K562 (cell line): ENCODE measurements at regions not wholly inside any gene's neighbourhood (a gene's known extent, or its start where the extent isn't known, plus 50 kb on each side); places are given as distances from the start of the nearest gene placed in this dataset.

ENCODE experiments used
- ATAC-seq: fragments of 200-7000 bp; cut with Tn5 transposase; 3 replicates; pipeline ENCODE4 v1.9.1; 2020; ENCODE audit warnings: moderate library complexity
- BruUV-seq: library from RNA; stranded (reverse); fragments of 400-500 nt; replicated peaks from 2 replicates; lab custom pipeline; 2021; lab: Mats Ljungman, UMichigan
- CTCF ChIA-PET: fragments of 300-600 bp; formaldehyde crosslinking; extraction: SDS; loops from one replicate; lab custom pipeline; 2021; ENCODE audit warnings: low intra/inter-chr PET ratio; lab: Yijun Ruan, JAX
- POLR2A ChIA-PET: fragments of 300-600, 350-650 bp; sonication (Branson Sonifier 250); formaldehyde crosslinking; extraction: SDS; loops from one replicate; lab custom pipeline; 2021; ENCODE audit warnings: antibody characterized with exemption, inconsistent platforms; lab: Yijun Ruan, JAX
- DNase-seq, 4 experiments: peaks; one replicate each; pipeline versions ENCODE4 v3.0.0 to v3.0.0-alpha.2; 2011 to 2018; ENCODE audit warnings: low spot score in 3 of 4, mixed read lengths in 3 of 4; ENCODE audit errors: extremely low read depth in 1 of 4
- FAIRE-seq: peaks from 2 replicates; lab custom pipeline; 2011; peaks lifted over from hg19 to GRCh38; lab: Jason Lieb, UNC
- H2AFZ ChIP-seq: 2 replicates; pipeline ENCODE4 v1.6.0; 2011; ENCODE audit warnings: low read depth, low read length, control low read depth, inconsistent platforms
- H3K27ac ChIP-seq: fragments of 200-600 bp; 3 replicates; pipeline ENCODE4 v1.8.0; 2011; ENCODE audit warnings: low read depth, mild to moderate bottlenecking, control low read depth, inconsistent platforms, low read length, moderate library complexity, mixed read lengths; ENCODE audit errors: extremely low read depth
- H3K27me3 ChIP-seq, 2 experiments: fragments of 300-600 bp in 1 of 2; 2 replicates in 1 of 2; 3 replicates in 1 of 2; pipeline versions ENCODE4 v1.6.0 to v1.8.0; 2011; ENCODE audit warnings: inconsistent platforms in 2 of 2, low read length in 2 of 2, mild to moderate bottlenecking in 1 of 2, mixed read lengths in 1 of 2, moderate library complexity in 1 of 2; ENCODE audit not compliant: control insufficient read depth in 2 of 2, insufficient read depth in 2 of 2
- H3K36me3 ChIP-seq: fragments of 300-600 bp; 3 replicates; pipeline ENCODE4 v1.8.0; 2011; ENCODE audit warnings: mild to moderate bottlenecking, low read length, inconsistent platforms; ENCODE audit not compliant: control insufficient read depth, insufficient read depth
- H3K4me1 ChIP-seq, 2 experiments: fragments of 200-600 bp in 1 of 2; replicated peaks in 1 of 2; 2 replicates in 1 of 2; 3 replicates in 1 of 2; pipeline versions ENCODE4 v1.5.1 to v1.8.0; 2011; ENCODE audit warnings: inconsistent platforms in 2 of 2, low read length in 2 of 2, mild to moderate bottlenecking in 1 of 2, mixed read lengths in 1 of 2, moderate library complexity in 1 of 2; ENCODE audit not compliant: control insufficient read depth in 2 of 2, insufficient read depth in 2 of 2
- H3K4me2 ChIP-seq: 2 replicates; pipeline ENCODE4 v1.6.1; 2011; ENCODE audit warnings: low read length, control low read depth, inconsistent platforms, mixed read lengths; ENCODE audit not compliant: insufficient read depth
- H3K4me3 ChIP-seq: fragments of 200-600 bp; sonication (generic), shearing (Covaris generic); 2 replicates; pipeline ENCODE4 v1.5.1; 2016; ENCODE audit warnings: control low read depth, inconsistent platforms
- H3K79me2 ChIP-seq: fragments of 200-600 bp; 3 replicates; pipeline ENCODE4 v1.8.0; 2011; ENCODE audit warnings: low read length, inconsistent platforms; ENCODE audit not compliant: control insufficient read depth, insufficient read depth
- H3K9ac ChIP-seq, 2 experiments: 2 replicates each; pipeline versions ENCODE4 v1.6.0 to v1.6.1; 2011; ENCODE audit warnings: low read depth in 2 of 2, low read length in 2 of 2, control low read depth in 1 of 2, inconsistent platforms in 1 of 2, mild to moderate bottlenecking in 1 of 2, mixed read lengths in 1 of 2; ENCODE audit not compliant: insufficient read depth in 1 of 2
- H3K9me1 ChIP-seq: one replicate; pipeline ENCODE4 v1.6.0; 2011; ENCODE audit warnings: inconsistent platforms, mild to moderate bottlenecking, low read length, moderate library complexity; ENCODE audit not compliant: control insufficient read depth, insufficient read depth
- H3K9me3 ChIP-seq: replicated peaks from 2 replicates; pipeline ENCODE4 v1.5.1; 2011; ENCODE audit warnings: low read depth, low read length, inconsistent platforms; ENCODE audit not compliant: control insufficient read depth, insufficient read depth
- H4K20me1 ChIP-seq: replicated peaks from 2 replicates; pipeline ENCODE4 v1.6.1; 2011; ENCODE audit warnings: low read length, inconsistent platforms, mixed read lengths; ENCODE audit not compliant: control insufficient read depth, insufficient read depth
- CBX5 ChIP-seq: IDR thresholded peaks from 2 replicates; pipeline ENCODE4 v1.6.1; 2014; ENCODE audit warnings: low read depth, borderline replicate concordance
- NCOA6 ChIP-seq: fragments of 450-650 bp; IDR thresholded peaks from 2 replicates; pipeline ENCODE4 v1.6.1; 2017; ENCODE audit warnings: mild to moderate bottlenecking
- NFE2L1 ChIP-seq: fragments of 450-650 bp; IDR thresholded peaks from 2 replicates; pipeline ENCODE4 v1.6.1; 2016; ENCODE audit warnings: missing genetic modification characterization, low read depth, mild to moderate bottlenecking, missing compliant biosample characterization, moderate library complexity, borderline replicate concordance
- NFIC ChIP-seq: fragments of 450-650 bp; IDR thresholded peaks from 2 replicates; pipeline ENCODE4 v1.6.1; 2017; ENCODE audit warnings: mild to moderate bottlenecking, inconsistent platforms
- POLR3G ChIP-seq: IDR thresholded peaks from 2 replicates; pipeline ENCODE4 v1.6.1; 2011; ENCODE audit not compliant: insufficient read length, insufficient replicate concordance; ENCODE audit errors: extremely low read depth
- TCF7 ChIP-seq: sonication (generic); IDR thresholded peaks from 2 replicates; pipeline ENCODE4 v1.6.1; 2016; ENCODE audit warnings: antibody characterized with exemption, borderline replicate concordance
- ZNF41 ChIP-seq: fragments of 250-450 bp; sonication (Bioruptor Pico); conservative IDR thresholded peaks from 2 replicates; pipeline ENCODE4 v1.4.0; 2020; ENCODE audit warnings: mild to moderate bottlenecking
- WGBS: fragments of 100-300 bp; shearing (Covaris generic); methylation state at CpG from one replicate; pipeline ENCODE4 v1.1.6; 2016; ENCODE audit warnings: low coverage, mixed read lengths; ENCODE audit not compliant: insufficient coverage; ENCODE audit errors: missing lambda C conversion rate; 5-methylcytosine and 5-hydroxymethylcytosine counted together
- in situ Hi-C: fragments of 300-500 bp; cut with MboI; formaldehyde crosslinking; loops from 4 replicates; pipeline ENCODE4 v1.15.0; 2018; ENCODE audit warnings: inconsistent platforms, mixed read lengths
- intact Hi-C: fragments of 100-400 bp; cut with micrococcal nuclease; formaldehyde crosslinking; loops from 2 replicates; pipeline ENCODE4 v1.14.2; 2022
- TF ChIP-seq, protein P1 (sequence below): sonication (generic); formaldehyde crosslinking; IDR thresholded peaks from 2 replicates; pipeline ENCODE4 v1.8.0; 2022; ENCODE audit warnings: missing genetic modification reagents, mild to moderate bottlenecking, moderate library complexity, borderline replicate concordance

DNA sequence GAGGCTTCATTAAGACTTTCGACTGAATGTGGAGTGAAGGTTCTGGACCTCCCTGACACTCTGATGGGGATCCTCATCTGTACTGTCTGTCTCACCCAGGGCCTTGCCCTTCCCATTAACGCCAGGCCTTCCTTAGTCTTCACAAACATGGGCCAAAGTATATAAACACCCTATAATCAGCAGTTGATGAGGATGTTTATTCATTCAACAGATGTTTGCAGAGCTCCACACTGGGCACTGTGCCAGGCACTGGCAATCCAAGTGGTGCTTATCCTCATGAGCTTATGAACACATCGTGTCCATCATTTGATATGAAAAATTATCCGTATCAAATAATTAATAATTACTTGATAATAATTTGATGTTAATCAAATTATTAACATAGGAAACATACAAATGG, 454.4 kb downstream of the FUT8 start:
- Histone ChIP-seq H3K27me3 (no peaks in the 10 kb centered on the region), H4K20me1 (no peaks in the 10 kb centered on the region), H3K4me1 (no peaks in the 10 kb centered on the region), H3K9me1 (no peaks in the 10 kb centered on the region), H3K79me2 (no peaks in the 10 kb centered on the region), H2AFZ (no peak overlapping the region), H3K9me3 (no peaks in the 10 kb centered on the region), H3K4me2 (no peak overlapping the region), H3K27ac (no peak overlapping the region), H3K4me3 (no peak overlapping the region), H3K9ac (no peak overlapping the region), H3K36me3 (no peaks in the 10 kb centered on the region)
- ChIA-PET POLR2A (no interaction called here), CTCF (no interaction called here)
- WGBS = 3% methylated on average over 4 of the region's 4 CpGs
- no peak for TF ChIP-seq CBX5
- TF ChIP-seq TCF7 = no peak
- no peak for TF ChIP-seq NCOA6
- TF ChIP-seq ZNF41 (CRISPR knock-in tag) = no peak
- no peak for TF ChIP-seq POLR3G
- no peak for TF ChIP-seq NFE2L1 (tag)
- TF ChIP-seq, protein P1, sequence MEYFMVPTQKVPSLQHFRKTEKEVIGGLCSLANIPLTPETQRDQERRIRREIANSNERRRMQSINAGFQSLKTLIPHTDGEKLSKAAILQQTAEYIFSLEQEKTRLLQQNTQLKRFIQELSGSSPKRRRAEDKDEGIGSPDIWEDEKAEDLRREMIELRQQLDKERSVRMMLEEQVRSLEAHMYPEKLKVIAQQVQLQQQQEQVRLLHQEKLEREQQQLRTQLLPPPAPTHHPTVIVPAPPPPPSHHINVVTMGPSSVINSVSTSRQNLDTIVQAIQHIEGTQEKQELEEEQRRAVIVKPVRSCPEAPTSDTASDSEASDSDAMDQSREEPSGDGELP (CRISPR knock-in tag) = no peak
- 0 out of 2 replicates have a peak, but pooled peaks have one; percentile 12 for TF ChIP-seq NFIC
- BruUV-seq = no TSS peak
- in situ Hi-C loops = no loop called here
- ATAC-seq = no peak
- DNase-seq = no peak
- FAIRE-seq = no peak
- intact Hi-C loops = no loop called here
